ENCODE measurements at regions not wholly inside any gene's neighbourhood (a gene's known extent, or its start where the extent isn't known, plus 50 kb on each side); places are given as distances from the start of the nearest gene placed in this dataset.

- TF ChIP-seq CTCF (IDR thresholded peaks at IDR 0.05; ENCODE audit: low read depth, low read length): no peak
- DNase-seq (ENCODE audit: low read depth in 2 of 2): no peak
- no peak overlapping the region for H3K4me3 ChIP-seq (replicated peaks in 1 of 2; ENCODE audit: low read depth in 2 of 2, low read length in 2 of 2)
Observed at GRCh38 chr2:4909346-4910009, 782.7 kb upstream of the SOX11 start.

GRCh38 chr2:4914036-4914435, 778.1 kb upstream of the SOX11 start:
- no peak for DNase-seq (ENCODE audit: low read depth in 2 of 2)
- no peak overlapping the region for H3K4me3 ChIP-seq (replicated peaks in 1 of 2; ENCODE audit: low read depth in 2 of 2, low read length in 2 of 2)
- TF ChIP-seq CTCF (IDR thresholded peaks at IDR 0.05; ENCODE audit: low read depth, low read length): no peak

- peak in 1 of 2 donors; percentile 21 for DNase-seq (ENCODE audit: low read depth in 2 of 2)
- H3K4me3 ChIP-seq (replicated peaks in 1 of 2; ENCODE audit: low read depth in 2 of 2, low read length in 2 of 2): no peak overlapping the region
- no peak for TF ChIP-seq CTCF (IDR thresholded peaks at IDR 0.05; ENCODE audit: low read depth, low read length)
Observed at GRCh38 chr2:4914551-4914950, 777.6 kb upstream of the SOX11 start.

- no peak overlapping the region for H3K4me3 ChIP-seq (replicated peaks in 1 of 2; ENCODE audit: low read depth in 2 of 2, low read length in 2 of 2)
- no peak for TF ChIP-seq CTCF (IDR thresholded peaks at IDR 0.05; ENCODE audit: low read depth, low read length)
- no peak for DNase-seq (ENCODE audit: low read depth in 2 of 2)
Observed at GRCh38 chr2:4915357-4915756, 776.8 kb upstream of the SOX11 start.

- TF ChIP-seq CTCF (IDR thresholded peaks at IDR 0.05; ENCODE audit: low read depth, low read length): no peak
- DNase-seq (ENCODE audit: low read depth in 2 of 2): no peak
- no peak overlapping the region for H3K4me3 ChIP-seq (replicated peaks in 1 of 2; ENCODE audit: low read depth in 2 of 2, low read length in 2 of 2)
Observed at GRCh38 chr2:4916094-4916493, 776.1 kb upstream of the SOX11 start.

- no peak for TF ChIP-seq CTCF (IDR thresholded peaks at IDR 0.05; ENCODE audit: low read depth, low read length)
- no peak overlapping the region for H3K4me3 ChIP-seq (replicated peaks in 1 of 2; ENCODE audit: low read depth in 2 of 2, low read length in 2 of 2)
- DNase-seq (ENCODE audit: low read depth in 2 of 2): no peak
Observed at GRCh38 chr2:4930704-4931103, 761.5 kb upstream of the SOX11 start.

All from cardiac fibroblast (primary cell).